ENCODE measurements at regions not wholly inside any gene's neighbourhood (a gene's known extent, or its start where the extent isn't known, plus 50 kb on each side); places are given as distances from the start of the nearest gene placed in this dataset.
"Not testable (repeated sequence)": the region's sequence is repeated elsewhere in the genome, so short reads cannot be mapped to it uniquely, and the experiment has no call there.

DNA sequence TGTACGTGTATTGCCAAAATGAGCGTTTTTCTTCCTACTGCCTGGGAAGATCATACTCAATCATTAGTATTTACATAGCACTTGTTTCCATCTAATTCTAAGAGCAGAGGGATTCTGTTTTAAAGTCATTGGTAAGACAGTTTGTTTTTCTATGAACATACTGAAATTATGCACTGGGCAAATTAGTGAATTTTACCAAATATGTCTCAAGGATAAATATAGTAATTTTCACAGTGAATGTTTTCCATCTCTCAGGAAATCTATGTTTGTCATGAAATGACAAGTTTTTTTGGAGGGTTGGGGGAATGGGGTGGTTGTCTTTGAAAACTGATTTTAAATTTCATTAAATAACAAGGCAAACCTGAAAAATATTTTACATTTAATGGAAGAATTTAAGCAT, 441.3 kb upstream of the ARRDC3 start:
- no peak for DNase-seq (ENCODE audit: low read depth)

DNA sequence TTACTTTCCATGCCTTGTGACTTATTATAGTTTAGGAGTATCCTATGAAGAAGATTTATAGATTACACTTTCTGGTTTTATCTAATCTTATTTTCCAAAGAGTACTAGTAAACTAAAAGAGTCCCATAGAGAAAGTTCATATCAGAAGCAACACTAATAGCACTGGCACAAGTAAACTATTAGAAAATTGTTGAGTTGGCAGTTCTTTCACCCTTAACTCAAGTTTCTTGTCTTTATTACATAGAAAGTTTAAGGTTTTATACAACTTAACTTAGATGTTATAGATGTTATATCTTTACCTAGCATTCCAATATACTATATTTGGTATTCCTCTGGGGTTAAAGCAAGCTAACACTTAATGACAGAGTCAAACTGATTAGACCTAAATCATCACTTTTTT, 437.8 kb upstream of the ARRDC3 start:
- DNase-seq (ENCODE audit: low read depth), result no peak

DNA sequence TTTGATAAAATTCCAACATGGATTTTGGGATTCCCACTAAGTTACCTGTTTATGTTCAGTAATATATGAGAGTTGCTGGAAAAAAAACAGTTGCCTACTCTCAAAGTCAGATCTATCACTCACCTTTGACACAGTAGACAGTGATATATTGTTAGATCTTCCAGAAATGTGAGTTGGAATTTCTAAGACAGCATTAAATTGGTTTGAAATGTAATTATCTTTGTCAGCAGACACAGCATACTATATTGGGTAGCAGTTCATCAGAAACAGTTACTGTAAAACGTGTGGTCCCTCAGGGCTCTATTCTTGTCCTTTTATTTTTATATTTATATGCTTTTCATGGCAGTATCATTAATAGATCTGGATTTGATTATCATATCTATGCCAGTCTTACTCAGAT, 433.6 kb upstream of the ARRDC3 start:
- DNase-seq (ENCODE audit: low read depth), result no peak

DNA sequence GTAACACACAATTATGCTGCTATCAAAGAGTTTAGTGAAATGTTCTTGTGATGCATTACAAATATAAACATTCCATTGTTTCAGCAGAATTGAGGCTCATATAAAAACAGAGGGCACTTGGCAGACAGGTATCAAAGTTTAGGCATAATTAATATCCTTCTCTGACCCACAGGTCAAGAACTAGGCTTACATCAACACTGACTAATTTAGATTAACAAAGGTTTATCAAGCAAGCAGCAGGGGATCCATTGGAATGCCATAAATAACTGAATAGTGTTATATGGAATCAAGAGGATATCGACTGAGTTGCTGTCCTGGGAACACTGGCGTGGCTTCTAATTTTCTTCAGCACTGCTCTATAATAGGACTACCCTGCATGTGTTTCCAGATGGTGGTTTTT, 414.5 kb upstream of the ARRDC3 start:
- no peak for DNase-seq (ENCODE audit: low read depth)

DNA sequence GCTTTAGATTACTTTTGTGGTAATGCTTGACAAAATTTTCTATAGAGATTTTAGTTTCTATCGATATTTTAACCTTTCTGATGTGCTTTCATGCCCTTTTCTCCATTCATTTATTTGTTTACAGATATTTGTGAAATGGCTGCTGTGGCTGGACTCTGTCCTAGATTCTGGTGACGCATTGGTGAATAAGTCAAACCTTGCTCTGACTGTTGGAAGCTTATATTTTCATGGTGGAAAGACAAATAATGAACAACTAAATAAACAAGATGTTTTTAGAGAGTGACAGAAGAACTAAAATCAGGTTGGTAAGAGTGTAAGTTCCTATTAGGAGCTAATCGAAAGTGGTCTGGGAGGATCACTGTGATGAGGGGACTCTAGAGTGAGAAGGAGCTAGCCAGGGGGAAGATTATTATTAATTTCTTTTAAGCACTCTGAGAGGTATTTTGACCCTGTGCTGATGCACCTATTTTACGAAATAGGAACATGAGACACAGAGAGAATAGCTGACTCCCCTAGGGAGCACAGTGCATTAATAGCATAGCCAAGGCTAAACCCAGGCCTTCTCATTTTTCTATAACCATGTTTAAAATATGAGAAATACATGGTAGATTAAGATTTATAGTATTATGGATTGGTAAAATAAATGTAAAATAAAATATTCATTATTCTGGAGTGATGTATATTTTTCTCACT, 411.9 kb upstream of the ARRDC3 start:
- DNase-seq (ENCODE audit: low read depth), result no peak

DNA sequence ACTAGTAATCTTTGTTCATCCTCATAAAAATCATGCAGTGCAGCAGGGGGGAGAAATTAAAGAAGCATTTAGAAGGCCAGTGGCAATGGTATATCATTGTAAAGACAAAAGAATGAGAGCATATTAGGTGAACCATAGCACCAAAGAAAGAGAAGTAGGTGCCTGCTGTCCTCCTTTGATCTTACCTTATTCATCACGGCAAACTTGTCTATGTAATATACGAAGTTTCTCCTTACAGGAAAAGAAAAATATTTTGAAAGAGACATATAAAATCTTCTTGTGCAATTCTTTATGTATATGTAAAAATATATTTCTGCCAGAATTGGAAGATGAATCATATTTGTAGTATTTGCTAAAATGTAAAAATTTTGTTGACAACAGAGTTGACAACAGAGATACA, 411.3 kb upstream of the ARRDC3 start:
- DNase-seq (ENCODE audit: low read depth), result no peak

DNA sequence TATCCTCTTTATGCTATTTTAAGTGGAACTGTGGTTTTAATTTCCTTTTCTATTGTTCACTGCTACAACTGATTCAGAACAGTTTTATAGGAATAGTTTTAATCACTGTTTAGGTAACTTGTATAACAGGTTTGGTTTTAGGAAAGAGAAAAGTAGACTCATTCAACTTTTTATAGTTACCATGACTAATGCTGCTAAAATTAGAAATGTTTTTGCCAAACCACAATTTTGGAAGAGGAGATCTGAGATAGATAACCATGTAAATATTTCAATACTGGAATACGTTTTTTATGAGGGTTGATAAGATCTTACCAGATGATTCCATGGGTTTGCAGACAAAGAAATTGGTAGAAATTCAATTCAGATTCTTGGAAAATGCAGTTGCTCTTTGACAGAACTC, 404.6 kb upstream of the ARRDC3 start:
- DNase-seq (ENCODE audit: low read depth), result no peak

DNA sequence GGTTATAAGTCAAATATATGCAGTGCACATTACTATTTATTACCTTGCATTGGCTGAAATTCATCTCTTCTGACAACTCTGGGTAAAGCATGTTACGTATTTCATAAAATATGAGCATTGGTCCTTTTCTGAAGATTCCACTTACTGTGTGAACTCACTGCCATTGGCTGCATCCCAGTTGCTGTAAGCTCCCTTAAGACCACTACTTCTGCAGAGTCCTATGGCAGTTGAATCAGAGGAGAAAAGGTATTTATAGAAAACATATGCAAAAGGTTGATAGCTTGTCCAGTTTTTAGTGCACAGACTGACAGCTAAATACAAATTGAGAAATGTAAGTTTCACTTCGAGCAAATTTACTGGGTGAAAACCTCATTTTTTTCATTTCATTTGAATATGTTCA, 394.6 kb upstream of the ARRDC3 start:
- no peak for DNase-seq (ENCODE audit: low read depth)

DNA sequence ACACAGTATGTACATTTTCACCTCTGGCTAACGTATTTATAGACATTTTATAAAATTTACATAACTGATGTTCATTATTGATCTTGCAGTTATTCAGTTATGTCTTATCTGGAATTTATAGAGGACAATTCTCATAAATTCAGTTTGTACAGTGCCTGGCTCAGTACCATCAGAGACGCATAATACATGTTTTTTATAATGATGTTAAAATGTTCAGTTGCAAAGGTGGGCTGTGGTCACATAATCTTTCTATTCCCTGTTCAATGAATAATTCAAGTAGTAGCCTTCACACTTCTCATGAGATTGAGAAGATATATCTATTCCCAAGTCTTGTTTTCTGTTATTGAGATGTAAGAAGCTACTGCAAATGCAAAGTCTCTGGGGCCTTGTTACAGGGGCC, 393.1 kb upstream of the ARRDC3 start:
- DNase-seq (ENCODE audit: low read depth), result no peak

DNA sequence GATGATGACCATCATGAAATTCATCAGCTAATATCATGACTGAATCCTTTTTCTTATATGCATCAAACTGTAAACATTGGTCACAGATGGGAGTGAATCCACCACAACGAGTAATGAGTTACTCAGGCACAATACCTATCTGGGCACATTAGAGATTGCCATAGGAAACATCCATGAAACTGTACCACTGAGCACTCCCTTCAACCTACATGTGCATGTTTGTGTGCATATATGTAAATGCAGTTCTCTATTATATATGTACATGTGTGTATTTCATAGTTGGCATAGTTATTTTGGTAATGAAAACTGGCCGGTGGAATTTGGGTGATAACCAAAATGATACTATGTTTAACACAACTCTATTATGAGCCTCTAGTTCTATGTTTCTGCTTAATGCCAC, 387.3 kb upstream of the ARRDC3 start:
- DNase-seq (ENCODE audit: low read depth), result no peak

DNA sequence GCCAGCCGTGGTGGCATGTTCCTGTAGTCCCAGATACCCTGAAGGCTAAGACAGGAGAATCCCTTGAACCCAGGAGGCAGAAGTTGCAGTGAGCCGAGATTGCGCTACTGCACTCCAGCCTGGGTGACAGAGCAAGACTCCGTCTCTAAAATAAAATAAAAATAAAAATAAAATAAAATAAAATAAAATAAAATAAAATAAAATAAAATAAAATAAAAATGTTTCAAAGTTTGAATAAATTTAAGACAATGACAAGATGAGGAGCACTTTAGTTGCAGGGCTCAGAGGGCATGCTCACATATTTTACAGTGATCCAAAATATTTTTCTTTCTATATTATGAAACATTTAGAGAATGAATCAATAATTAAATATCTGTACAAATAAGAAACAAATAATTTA, 374.3 kb upstream of the ARRDC3 start:
- DNase-seq (ENCODE audit: low read depth), result not testable (repeated sequence)

DNA sequence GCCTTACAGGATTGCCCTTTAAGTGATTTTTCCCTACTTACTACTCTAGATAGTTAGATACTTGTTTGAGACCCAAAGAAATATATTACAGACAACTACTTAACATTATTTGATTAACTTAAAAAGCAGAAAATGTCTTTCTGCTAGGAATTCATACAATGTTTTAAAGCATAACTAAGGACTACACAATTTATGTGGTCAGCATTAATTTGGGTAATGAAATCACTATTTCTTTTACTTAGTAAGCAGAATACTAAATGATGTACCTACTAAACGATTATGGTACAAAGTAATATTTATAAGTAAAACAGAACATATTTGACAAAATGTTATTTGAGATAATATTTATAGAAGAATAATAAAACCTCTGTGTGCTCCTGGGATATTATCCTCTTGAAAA, 371.9 kb upstream of the ARRDC3 start:
- DNase-seq (ENCODE audit: low read depth), result no peak

DNA sequence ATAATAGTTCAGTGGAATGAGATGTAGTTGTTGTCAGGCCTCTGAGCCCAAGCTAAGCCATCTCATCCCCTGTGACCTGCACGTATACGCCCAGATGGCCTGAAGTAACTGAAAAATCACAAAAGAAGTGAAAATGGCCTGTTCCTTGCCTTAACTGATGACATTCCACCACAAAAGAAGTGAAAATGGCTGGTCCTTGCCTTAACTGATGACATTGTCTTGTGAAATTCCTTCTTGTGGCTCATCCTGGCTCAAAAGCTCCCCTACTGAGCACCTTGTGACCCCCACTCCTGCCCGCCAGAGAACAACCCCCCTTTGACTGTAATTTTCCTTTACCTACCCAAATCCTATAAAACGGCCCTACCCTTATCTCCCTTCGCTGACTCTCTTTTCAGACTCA, 361.4 kb upstream of the ARRDC3 start:
- not testable (repeated sequence) for DNase-seq (ENCODE audit: low read depth)

DNA sequence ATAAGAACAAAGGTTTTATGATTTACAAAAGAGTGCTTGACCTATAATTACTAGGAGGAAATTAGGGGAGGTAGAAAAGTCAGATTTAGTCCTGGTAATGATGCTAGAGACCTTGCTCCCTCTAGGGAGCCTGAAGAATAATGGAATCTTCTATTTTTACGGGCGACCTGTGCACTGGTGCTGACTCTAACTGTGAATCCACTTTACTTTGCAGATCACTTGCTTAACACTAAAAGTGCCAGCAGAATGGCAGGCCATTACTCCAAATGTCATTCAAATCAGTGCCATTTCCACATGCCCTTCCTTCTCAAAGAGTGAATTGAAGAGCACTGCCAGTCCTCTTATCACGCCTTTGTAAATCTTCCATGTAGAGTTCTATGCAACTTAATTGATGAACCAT, 359.4 kb upstream of the ARRDC3 start:
- DNase-seq (ENCODE audit: low read depth), result no peak

DNA sequence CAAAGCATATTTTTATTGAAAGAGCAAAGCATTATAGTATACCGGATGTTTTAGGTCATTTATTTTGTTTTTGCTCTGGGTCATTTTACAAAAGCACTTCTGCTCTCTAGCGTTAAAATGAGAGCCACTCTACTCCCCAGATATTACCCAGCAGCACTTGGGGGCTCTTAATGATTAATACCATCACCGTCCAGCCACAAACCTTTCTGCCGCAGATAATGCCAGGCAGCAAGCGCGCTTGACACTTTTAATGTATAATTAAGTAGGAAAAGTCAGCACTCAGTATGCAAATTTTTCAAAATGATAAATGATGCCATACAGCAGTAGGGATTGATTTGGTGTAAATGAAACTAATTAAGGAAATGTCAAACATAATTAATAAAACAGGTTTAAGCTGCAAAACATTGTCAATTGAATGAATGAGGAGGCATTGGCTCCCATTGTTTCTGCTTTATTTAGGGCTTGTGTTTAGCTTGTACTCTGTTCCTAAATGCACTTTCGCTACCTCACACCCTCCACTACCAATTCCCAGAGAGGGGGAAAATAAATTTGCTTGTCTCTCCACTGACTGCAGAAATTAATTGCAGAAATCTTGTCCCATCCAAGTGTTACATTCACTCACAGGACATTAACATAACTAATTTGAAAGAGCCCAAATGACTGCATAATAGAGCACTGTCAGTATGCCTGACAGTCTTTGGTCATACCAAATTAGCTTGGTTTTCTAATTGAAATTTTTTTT, 358.8 kb upstream of the ARRDC3 start:
- no peak for DNase-seq (ENCODE audit: low read depth)

DNA sequence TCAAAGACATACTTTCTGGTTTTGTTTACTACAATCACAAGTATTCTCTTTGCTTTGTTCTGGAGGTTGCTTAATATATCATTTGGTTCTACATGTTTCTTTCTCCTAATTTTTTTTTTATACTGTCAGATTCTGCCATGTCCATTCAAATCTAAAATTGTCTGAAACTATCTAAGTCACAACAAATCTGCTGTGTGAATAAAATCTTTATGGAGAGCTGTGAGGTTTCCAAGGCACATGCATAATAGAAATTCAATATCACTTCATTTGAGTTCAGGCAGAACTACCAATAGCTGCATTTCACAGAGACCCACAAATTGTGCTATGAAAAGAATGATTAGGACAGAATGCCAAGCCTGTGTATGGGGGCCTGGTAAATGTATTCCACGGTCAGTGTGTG, 346.9 kb upstream of the ARRDC3 start:
- no peak for DNase-seq (ENCODE audit: low read depth)

DNA sequence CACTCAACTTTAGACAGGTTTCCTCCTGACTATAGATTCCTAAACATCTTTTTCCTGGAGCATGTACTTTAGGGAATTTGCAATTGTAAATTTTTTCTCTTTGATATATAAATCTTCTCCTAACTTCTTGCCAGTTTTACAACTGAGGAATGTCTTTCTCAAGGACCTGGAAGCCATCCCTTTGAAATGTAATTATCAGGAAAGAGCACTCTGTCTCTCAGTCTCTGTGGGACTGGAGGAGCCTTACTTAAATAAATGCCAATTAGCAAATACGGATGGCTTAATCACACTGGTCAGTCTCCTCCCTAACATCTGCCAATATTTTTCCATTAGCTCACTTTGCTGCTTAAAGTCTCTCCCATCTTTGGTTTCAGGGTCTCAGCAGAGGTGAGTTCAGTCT, 344.3 kb upstream of the ARRDC3 start:
- DNase-seq (ENCODE audit: low read depth), result no peak

DNA sequence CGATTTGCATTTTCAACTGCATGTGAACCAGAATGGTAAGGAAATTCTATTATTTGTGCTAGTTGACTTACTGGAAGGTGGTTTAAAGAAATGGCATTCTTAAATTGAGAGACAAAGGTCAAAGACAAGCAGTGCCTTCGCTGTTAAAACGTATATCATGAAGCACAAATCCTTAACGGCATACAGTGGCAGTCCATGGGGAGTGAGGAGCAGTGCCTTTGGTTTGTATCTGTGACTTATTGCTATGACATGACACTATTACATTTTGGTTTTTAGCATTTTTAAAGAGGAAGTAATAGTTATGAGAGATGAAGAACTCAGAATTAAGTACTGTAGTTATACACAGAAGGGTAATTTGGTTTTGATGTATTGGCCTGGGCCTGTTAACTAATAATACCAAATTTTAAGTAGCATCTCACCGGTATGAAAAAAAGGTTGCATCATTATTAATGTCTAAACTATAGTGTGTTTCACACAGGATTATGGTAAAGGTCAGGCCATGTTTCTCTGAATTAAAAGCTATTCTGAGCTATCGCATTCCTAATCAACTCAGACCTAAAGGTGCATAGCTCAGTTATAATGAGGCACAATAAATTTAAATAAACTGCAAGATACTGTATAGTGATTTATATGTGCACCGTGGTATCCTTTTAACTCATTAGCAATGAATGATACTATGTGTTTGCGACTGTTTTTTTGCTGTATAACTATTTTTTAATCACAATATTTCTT, 339.8 kb upstream of the ARRDC3 start:
- no peak for DNase-seq (ENCODE audit: low read depth)

DNA sequence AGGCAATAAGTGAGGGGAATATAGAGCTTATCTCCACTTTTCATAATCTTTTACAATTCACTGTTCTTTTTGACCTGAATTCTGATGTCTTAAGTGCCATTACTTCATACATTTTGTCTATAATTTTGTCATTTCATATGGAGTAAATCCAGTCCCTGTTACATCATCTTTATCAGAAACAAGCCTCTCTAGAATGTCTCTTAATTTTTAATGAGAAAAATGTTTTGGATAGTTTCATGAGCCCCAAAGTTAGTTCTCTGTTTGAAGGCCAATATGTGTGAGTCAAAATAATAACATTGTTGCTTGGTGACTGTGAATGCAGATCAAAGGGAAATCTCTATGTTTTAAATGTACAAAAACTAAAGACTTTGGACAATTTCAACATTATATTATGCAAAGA, 329.6 kb upstream of the ARRDC3 start:
- DNase-seq (ENCODE audit: low read depth), result no peak

DNA sequence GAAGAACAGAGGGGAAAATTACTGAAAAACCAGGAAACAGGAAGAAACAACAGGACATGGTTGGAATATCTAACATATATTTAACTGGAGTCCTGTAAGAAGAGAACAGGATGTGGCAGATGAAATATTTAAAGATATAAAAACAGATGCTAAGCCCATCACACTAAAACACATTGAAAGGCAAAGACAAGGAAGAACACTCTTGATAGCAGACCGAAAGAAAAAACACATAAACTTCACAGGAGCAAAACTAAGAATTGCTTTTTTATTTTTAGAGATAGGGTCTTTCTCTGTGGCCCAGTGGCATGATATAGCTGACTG, 324.4 kb upstream of the ARRDC3 start:
- no peak for DNase-seq (ENCODE audit: low read depth)

DNA sequence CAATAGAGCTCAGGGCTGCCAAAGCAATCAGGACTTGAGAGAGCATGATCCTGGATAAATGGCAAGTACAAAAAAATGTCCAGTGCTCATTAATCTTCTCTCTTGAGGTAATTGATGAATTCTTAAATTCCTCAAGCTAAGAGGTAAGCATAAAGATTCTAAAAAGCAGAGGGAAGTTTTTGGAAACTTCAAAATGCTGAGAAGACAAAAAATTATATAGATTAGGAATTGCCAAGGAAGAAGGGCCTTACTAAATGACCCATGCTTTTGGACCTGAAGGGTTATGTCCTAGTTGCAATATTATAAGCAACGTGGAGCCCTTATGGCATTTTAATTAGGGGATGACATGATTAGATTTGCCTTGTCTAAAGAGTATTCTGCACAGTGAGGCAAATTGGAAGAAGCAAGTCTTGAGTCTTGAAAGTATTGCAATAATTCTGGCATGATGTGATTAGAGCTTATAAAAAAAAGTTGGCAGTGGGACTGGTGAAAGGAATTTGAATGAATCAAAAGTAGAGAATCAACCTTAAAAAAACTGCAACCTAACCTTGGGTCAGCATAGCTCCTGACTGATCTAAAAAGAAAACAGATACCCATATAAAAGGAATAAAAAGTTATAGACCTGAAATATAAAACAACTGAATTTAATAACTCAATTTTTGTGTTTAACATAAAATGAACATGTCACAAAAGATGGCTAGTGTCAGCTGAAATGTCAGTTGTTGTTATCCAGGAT, 323.8 kb upstream of the ARRDC3 start:
- no peak for DNase-seq (ENCODE audit: low read depth)

DNA sequence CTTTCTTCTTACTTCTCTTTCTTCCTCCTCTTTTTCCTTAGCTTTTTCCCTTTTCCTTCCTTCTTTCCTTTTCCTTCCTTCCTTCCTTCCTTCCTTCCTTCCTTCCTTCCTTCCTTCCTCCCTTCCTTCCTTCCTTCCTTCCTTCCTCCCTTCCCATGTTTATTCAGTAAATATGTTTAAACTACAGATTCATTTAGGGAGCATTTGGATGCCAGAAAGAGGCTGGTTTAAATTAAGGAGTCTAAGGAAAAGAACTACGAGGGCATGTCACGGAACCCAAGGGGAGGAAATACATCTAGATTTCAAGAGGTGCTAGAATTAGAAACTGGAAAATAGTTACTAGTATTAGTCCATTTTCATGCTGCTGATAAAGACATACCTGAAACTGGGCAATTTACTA, 320.0 kb upstream of the ARRDC3 start:
- no peak for DNase-seq (ENCODE audit: low read depth)

DNA sequence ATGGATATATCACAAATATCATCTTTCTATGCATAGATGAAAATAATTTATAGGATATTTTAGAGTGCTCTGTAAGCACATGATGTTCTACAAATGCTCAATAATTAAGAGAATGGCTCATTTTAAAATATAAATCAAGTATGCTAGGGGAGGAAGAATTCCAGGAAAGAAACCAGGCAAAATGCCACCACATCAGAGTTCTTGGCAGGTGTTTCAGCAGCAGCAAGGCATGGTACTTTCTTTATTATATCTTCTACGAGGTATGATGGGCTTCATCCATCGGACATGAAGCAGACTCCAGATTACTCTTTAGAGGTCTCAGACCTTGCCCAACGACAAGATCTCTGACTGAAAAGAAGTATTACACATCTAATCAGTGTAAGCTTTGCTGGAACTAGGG, 316.3 kb upstream of the ARRDC3 start:
- no peak for DNase-seq (ENCODE audit: low read depth)
